ENCODE measurements at regions not wholly inside any gene's neighbourhood (a gene's known extent, or its start where the extent isn't known, plus 50 kb on each side); places are given as distances from the start of the nearest gene placed in this dataset.
"Not testable (repeated sequence)": the region's sequence is repeated elsewhere in the genome, so short reads cannot be mapped to it uniquely, and the experiment has no call there.

GRCh38 chr1:55457874-55458273 is 242.7 kb upstream of the USP24 start:
- DNase-seq, result no peak

GRCh38 chr1:55456971-55457370 is 241.8 kb upstream of the USP24 start:
- DNase-seq, result no peak

GRCh38 chr1:55448261-55448660 is 233.1 kb upstream of the USP24 start:
- no peak for DNase-seq

- no peak for DNase-seq
These were observed 232.3 kb upstream of the USP24 start for GRCh38 chr1:55447488-55447887.

- no peak for DNase-seq
These were observed 231.2 kb upstream of the USP24 start for GRCh38 chr1:55446351-55446750.

GRCh38 chr1:55445416-55445815 is 230.3 kb upstream of the USP24 start:
- no peak for DNase-seq

- no peak for DNase-seq
These were observed 229.5 kb upstream of the USP24 start for GRCh38 chr1:55444667-55445066.

GRCh38 chr1:55443175-55443915 is 228.2 kb upstream of the USP24 start:
- DNase-seq, result no peak

GRCh38 chr1:55441489-55441888 is 226.3 kb upstream of the USP24 start:
- DNase-seq, result no peak

GRCh38 chr1:55437692-55438091 is 222.5 kb upstream of the USP24 start:
- no peak for DNase-seq

GRCh38 chr1:55430720-55431119 is 215.6 kb upstream of the USP24 start:
- not testable (repeated sequence) for DNase-seq

GRCh38 chr1:55430206-55430605 is 215.0 kb upstream of the USP24 start:
- DNase-seq, result not testable (repeated sequence)

GRCh38 chr1:55428944-55429931 is 214.1 kb upstream of the USP24 start:
- DNase-seq, result no peak

GRCh38 chr1:55428231-55428630 is 213.1 kb upstream of the USP24 start:
- DNase-seq, result no peak

- no peak for DNase-seq
These were observed 212.4 kb upstream of the USP24 start for GRCh38 chr1:55427606-55428005.

- no peak for DNase-seq
These were observed 211.5 kb upstream of the USP24 start for GRCh38 chr1:55426619-55427018.

- DNase-seq, result no peak
These were observed 211.0 kb upstream of the USP24 start for GRCh38 chr1:55426156-55426555.

- DNase-seq, result no peak
These were observed 210.3 kb upstream of the USP24 start for GRCh38 chr1:55425310-55425930.

- no peak for DNase-seq
These were observed 208.2 kb upstream of the USP24 start for GRCh38 chr1:55423376-55423775.

GRCh38 chr1:55420929-55421716 is 206.0 kb upstream of the USP24 start:
- DNase-seq, result no peak

- DNase-seq, result no peak
These were observed 204.9 kb upstream of the USP24 start for GRCh38 chr1:55420026-55420425.

GRCh38 chr1:55418208-55419000 is 203.2 kb upstream of the USP24 start:
- DNase-seq, result no peak
